Retinal pigment epithelial cell (primary cell): ENCODE measurements at regions not wholly inside any gene's neighbourhood (a gene's known extent, or its start where the extent isn't known, plus 50 kb on each side); places are given as distances from the start of the nearest gene placed in this dataset.

Source experiments
- DNase-seq: peaks from one replicate; pipeline ENCODE4 v3.0.0-alpha.2; 2010; ENCODE audit warnings: low read depth
- H3K4me3 ChIP-seq: 2 replicates; pipeline ENCODE4 v1.5.1; 2011; ENCODE audit warnings: mild to moderate bottlenecking, low read length, control low read depth, moderate library complexity
- CTCF ChIP-seq: conservative IDR thresholded peaks from 2 replicates; pipeline ENCODE4 v1.5.1; 2011; ENCODE audit warnings: low read depth, low read length, control low read depth, inconsistent platforms

GRCh38 chr1:212495766-212496494 is 63.2 kb downstream of the NENF start:
- no peak for TF ChIP-seq CTCF
- no peak for DNase-seq
- no peak overlapping the region for H3K4me3 ChIP-seq

- TF ChIP-seq CTCF = no peak
- DNase-seq = no peak
- H3K4me3 ChIP-seq = no peak overlapping the region
Observed at GRCh38 chr1:212496682-212497081, 64.0 kb downstream of the NENF start.

- no peak overlapping the region for H3K4me3 ChIP-seq
- TF ChIP-seq CTCF = no peak
- no peak for DNase-seq
Observed at GRCh38 chr1:212497553-212497952, 64.8 kb downstream of the NENF start.

- no peak overlapping the region for H3K4me3 ChIP-seq
- peak; percentile 96 for DNase-seq
- no peak for TF ChIP-seq CTCF
Observed at GRCh38 chr1:212498283-212499040, 65.7 kb downstream of the NENF start.

- DNase-seq = no peak
Observed at GRCh38 chr1:212500351-212500750, 67.6 kb downstream of the NENF start.

GRCh38 chr1:212500983-212501382 is 68.3 kb downstream of the NENF start:
- DNase-seq = no peak
- no peak for TF ChIP-seq CTCF
- no peak overlapping the region for H3K4me3 ChIP-seq

More at GRCh38 chr1:212500351-212500750, 67.6 kb downstream of the NENF start:
- TF ChIP-seq CTCF = no peak
- no peak overlapping the region for H3K4me3 ChIP-seq

GRCh38 chr1:212503714-212504113 is 71.0 kb downstream of the NENF start:
- TF ChIP-seq CTCF = no peak
- H3K4me3 ChIP-seq = no peak overlapping the region
- DNase-seq = no peak
